ENCODE measurements at regions not wholly inside any gene's neighbourhood (a gene's known extent, or its start where the extent isn't known, plus 50 kb on each side); places are given as distances from the start of the nearest gene placed in this dataset.

DNA sequence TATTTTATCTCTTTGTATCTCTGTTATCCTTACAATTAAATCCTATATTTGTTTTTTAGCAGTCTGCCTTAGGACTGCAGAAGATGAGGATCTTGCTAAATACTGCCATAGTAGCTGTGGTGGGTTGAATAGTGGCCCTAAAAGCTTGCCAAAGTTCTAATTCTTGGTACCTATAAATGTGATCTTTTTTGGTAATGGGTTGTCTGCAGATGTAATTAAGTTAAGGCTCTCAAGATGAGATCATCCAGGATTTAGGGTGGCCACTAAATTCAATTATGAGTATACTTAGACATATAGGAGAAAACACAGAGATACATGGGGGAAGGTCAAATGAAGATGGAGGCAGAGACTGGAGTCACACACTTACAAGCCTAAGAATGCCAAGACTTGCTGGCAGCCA, 1753.7 kb downstream of the RPA4 start:
- H3K27ac Mint-ChIP-seq: no peak overlapping the region
- no peaks in the 10 kb centered on the region for H3K36me3 Mint-ChIP-seq (ENCODE audit: low read depth)
- POLR2A ChIA-PET: no interaction called here

GRCh38 chrX:98646351-98646750, 1762.6 kb downstream of the RPA4 start:
- Mint-ChIP-seq H3K4me1 (ENCODE audit: low read depth) (no peaks in the 10 kb centered on the region), H3K36me3 (ENCODE audit: low read depth) (no peaks in the 10 kb centered on the region), H3K27ac (no peak overlapping the region), H3K27me3 (no peaks in the 10 kb centered on the region), H3K4me3 (no peak overlapping the region), H3K9me3 (no peaks in the 10 kb centered on the region)
- TF ChIP-seq, protein P1, sequence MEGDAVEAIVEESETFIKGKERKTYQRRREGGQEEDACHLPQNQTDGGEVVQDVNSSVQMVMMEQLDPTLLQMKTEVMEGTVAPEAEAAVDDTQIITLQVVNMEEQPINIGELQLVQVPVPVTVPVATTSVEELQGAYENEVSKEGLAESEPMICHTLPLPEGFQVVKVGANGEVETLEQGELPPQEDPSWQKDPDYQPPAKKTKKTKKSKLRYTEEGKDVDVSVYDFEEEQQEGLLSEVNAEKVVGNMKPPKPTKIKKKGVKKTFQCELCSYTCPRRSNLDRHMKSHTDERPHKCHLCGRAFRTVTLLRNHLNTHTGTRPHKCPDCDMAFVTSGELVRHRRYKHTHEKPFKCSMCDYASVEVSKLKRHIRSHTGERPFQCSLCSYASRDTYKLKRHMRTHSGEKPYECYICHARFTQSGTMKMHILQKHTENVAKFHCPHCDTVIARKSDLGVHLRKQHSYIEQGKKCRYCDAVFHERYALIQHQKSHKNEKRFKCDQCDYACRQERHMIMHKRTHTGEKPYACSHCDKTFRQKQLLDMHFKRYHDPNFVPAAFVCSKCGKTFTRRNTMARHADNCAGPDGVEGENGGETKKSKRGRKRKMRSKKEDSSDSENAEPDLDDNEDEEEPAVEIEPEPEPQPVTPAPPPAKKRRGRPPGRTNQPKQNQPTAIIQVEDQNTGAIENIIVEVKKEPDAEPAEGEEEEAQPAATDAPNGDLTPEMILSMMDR (IDR thresholded peaks at IDR 0.05): no peak
- intact Hi-C loops (cut with micrococcal nuclease): no loop called here
- POLR2A ChIA-PET: no interaction called here
- CTCF ChIA-PET: no interaction called here
- no peak for DNase-seq
- ATAC-seq: no peak

More for the DNA sequence above, 1753.7 kb downstream of the RPA4 start:
- intact Hi-C loops (cut with micrococcal nuclease): no loop called here
- ATAC-seq (no peak), DNase-seq (no peak)
- no peaks in the 10 kb centered on the region for H3K27me3 Mint-ChIP-seq
- peaks cover 2% of the 10 kb centered on the region for H3K9me3 Mint-ChIP-seq
- TF ChIP-seq, protein P1 (IDR thresholded peaks at IDR 0.05): no peak
- CTCF ChIA-PET: no interaction called here
- H3K4me3 Mint-ChIP-seq: no peak overlapping the region
- H3K4me1 Mint-ChIP-seq (ENCODE audit: low read depth): no peaks in the 10 kb centered on the region

- no peak overlapping the region for H3K27ac Mint-ChIP-seq
- TF ChIP-seq, protein P1 (IDR thresholded peaks at IDR 0.05): no peak
- CTCF ChIA-PET: no interaction called here
- no peaks in the 10 kb centered on the region for H3K4me1 Mint-ChIP-seq (ENCODE audit: low read depth)
- intact Hi-C loops (cut with micrococcal nuclease): no loop called here
- no peak for DNase-seq
- H3K9me3 Mint-ChIP-seq: peaks cover 2% of the 10 kb centered on the region
- H3K36me3 Mint-ChIP-seq (ENCODE audit: low read depth): no peaks in the 10 kb centered on the region
- no peak for ATAC-seq
- H3K4me3 Mint-ChIP-seq: no peak overlapping the region
- no peaks in the 10 kb centered on the region for H3K27me3 Mint-ChIP-seq
- POLR2A ChIA-PET: no interaction called here
Measured at GRCh38 chrX:98654565-98654964, 1755.5 kb downstream of the PCDH19 start.

Data from activated CD8-positive, alpha-beta T cell treated with anti-CD3 and anti-CD28 coated beads for 36 hours (primary cell).